Thymus (tissue), 11 donors: ENCODE measurements at regions not wholly inside any gene's neighbourhood (a gene's known extent, or its start where the extent isn't known, plus 50 kb on each side); places are given as distances from the start of the nearest gene placed in this dataset.

Source experiments
- DNase-seq, 9 donors: peaks; one replicate each; pipeline ENCODE4 v3.0.0-alpha.2; 2013; ENCODE audit warnings: low spot score in 9 of 9, low read depth in 6 of 9, missing footprints in 1 of 9
- H3K27ac ChIP-seq, 2 donors: one replicate each; pipeline ENCODE4 v1.5.1; 2013; ENCODE audit warnings: control low read depth in 1 of 2, low read depth in 1 of 2, low read length in 1 of 2, mild to moderate bottlenecking in 1 of 2, moderate library complexity in 1 of 2
- H3K27me3 ChIP-seq, 2 donors: one replicate each; pipeline ENCODE4 v1.5.1; 2013; ENCODE audit warnings: low read length in 1 of 2; ENCODE audit not compliant: control insufficient read depth in 2 of 2, insufficient read depth in 1 of 2
- H3K36me3 ChIP-seq, 2 donors: one replicate each; pipeline ENCODE4 v1.5.1; 2013; ENCODE audit warnings: low read length in 1 of 2, mild to moderate bottlenecking in 1 of 2, moderate library complexity in 1 of 2; ENCODE audit not compliant: control insufficient read depth in 2 of 2, insufficient read depth in 2 of 2
- H3K4me1 ChIP-seq, 2 donors: one replicate each; pipeline ENCODE4 v1.5.1; 2013; ENCODE audit warnings: low read length in 2 of 2; ENCODE audit not compliant: control insufficient read depth in 2 of 2, insufficient read depth in 2 of 2
- H3K4me3 ChIP-seq, 2 donors: one replicate each; pipeline ENCODE4 v1.5.1; 2013; ENCODE audit warnings: low read length in 2 of 2, control low read depth in 1 of 2, mild to moderate bottlenecking in 1 of 2
- H3K9me3 ChIP-seq, 2 donors: one replicate each; pipeline ENCODE4 v1.5.1; 2013; ENCODE audit warnings: low read length in 1 of 2, mild to moderate bottlenecking in 1 of 2; ENCODE audit not compliant: control insufficient read depth in 2 of 2, insufficient read depth in 1 of 2
- WGBS: extraction: QIAGEN DNeasy Blood & Tissue Kit; methylation state at CpG from one replicate; pipeline ENCODE4 v1.1.7; 2013; 5-methylcytosine and 5-hydroxymethylcytosine counted together
- donor health status: healthy.

- WGBS = 83% methylated on average over 2 of the region's 2 CpGs
- Histone ChIP-seq H3K36me3 (no peaks in the 10 kb centered on the region), H3K27me3 (no peaks in the 10 kb centered on the region), H3K27ac (peak overlapping the region in 1 of 2 donors; percentile 64), H3K9me3 (no peaks in the 10 kb centered on the region), H3K4me3 (no peak overlapping the region), H3K4me1 (peaks cover 4 to 14% of the 10 kb centered on the region in 2 donors)
- DNase-seq = no peak
These were observed 201.2 kb upstream of the UBL3 start for GRCh38 chr13:30051531-30052060.

DNA sequence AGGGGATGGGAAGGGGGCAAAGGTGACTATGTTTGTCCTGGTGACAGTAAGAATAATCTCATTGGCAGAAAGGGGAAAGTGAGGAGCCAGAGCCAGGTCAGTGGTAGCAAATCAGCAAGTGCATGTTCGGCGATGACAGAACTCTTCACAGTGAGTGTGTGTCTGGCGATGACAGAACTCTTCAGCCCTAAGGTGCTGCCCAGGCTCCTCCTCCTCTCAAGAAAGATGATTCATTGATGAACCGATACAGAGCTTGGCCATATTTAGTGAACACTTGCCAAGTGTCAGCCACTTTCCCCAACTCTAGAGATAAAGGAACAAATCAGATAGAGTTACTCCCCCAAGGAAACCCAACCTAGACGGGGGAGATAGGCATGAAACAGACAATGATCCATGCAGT lies 199.3 kb upstream of the UBL3 start:
- WGBS = 91% methylated on average over 5 of the region's 5 CpGs
- Histone ChIP-seq H3K4me3 (no peak overlapping the region), H3K4me1 (peaks cover 4 to 14% of the 10 kb centered on the region in 2 donors), H3K36me3 (no peaks in the 10 kb centered on the region), H3K27ac (no peak overlapping the region), H3K9me3 (no peaks in the 10 kb centered on the region), H3K27me3 (no peaks in the 10 kb centered on the region)
- no peak for DNase-seq

DNA sequence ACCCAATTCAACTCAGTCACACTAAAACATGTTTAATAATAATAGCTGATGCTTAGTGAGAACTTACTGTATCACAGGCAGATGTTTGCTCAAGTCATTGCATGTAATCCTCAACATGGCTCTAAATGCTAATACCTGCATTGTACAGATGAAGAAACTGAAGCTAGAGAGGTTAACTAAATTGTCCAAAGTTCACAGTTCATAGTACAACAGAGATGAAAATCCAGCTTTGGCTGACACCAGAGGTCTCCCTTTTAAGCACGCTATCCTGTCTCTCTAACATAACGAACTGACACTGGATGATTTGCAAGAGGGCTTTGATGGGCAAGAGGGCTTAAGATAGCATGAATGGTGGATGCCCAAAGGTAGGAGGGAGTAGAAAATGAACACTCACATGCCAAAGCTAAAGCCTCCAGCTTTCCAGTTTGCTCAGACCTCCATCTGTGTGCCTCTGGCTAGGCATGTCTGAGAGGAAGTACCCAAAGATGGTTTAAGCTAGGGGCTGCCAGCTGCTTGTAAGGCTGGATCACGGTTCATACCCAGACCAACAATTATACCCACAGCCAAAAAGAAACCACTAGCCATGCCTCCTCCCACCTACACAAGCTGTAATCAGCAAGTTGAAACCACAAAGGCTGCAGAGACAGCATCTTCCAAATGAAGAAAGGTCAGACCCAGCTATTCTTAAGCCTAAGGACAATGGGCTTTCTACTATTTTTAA lies 196.9 kb upstream of the UBL3 start:
- H3K9me3 ChIP-seq = no peaks in the 10 kb centered on the region
- WGBS = 58% methylated on average over 3 of the region's 3 CpGs
- no peaks in the 10 kb centered on the region for H3K27me3 ChIP-seq

GRCh38 chr13:30045916-30046704 lies 195.7 kb upstream of the UBL3 start:
- Histone ChIP-seq H3K4me1 (no peaks in the 10 kb centered on the region), H3K4me3 (no peak overlapping the region), H3K36me3 (no peaks in the 10 kb centered on the region), H3K9me3 (no peaks in the 10 kb centered on the region), H3K27ac (no peak overlapping the region), H3K27me3 (no peaks in the 10 kb centered on the region)
- WGBS = 96% methylated on average over 7 of the region's 7 CpGs
- no peak for DNase-seq

More for the DNA sequence above, 196.9 kb upstream of the UBL3 start:
- Histone ChIP-seq H3K4me1 (peaks cover 3 to 8% of the 10 kb centered on the region in 2 donors), H3K36me3 (no peaks in the 10 kb centered on the region), H3K4me3 (no peak overlapping the region), H3K27ac (no peak overlapping the region)
- DNase-seq = peak in 2 of 9 donors; percentile 8 to 18

- DNase-seq = no peak
- Histone ChIP-seq H3K4me1 (no peaks in the 10 kb centered on the region), H3K36me3 (no peaks in the 10 kb centered on the region), H3K27me3 (peaks cover 0 to under 1% of the 10 kb centered on the region in 2 donors), H3K9me3 (no peaks in the 10 kb centered on the region), H3K27ac (no peak overlapping the region), H3K4me3 (no peak overlapping the region)
- WGBS = 94% methylated on average over 1 of the region's 1 CpG
These were observed 194.5 kb upstream of the UBL3 start for GRCh38 chr13:30044932-30045331.

GRCh38 chr13:30043631-30043925 lies 193.2 kb upstream of the UBL3 start:
- H3K4me1 ChIP-seq = no peaks in the 10 kb centered on the region
- peaks cover 0 to 10% of the 10 kb centered on the region in 2 donors for H3K27me3 ChIP-seq
- no peaks in the 10 kb centered on the region for H3K9me3 ChIP-seq
- no peak overlapping the region for H3K4me3 ChIP-seq
- no peaks in the 10 kb centered on the region for H3K36me3 ChIP-seq
- no peak overlapping the region for H3K27ac ChIP-seq
- no peak for DNase-seq

DNA sequence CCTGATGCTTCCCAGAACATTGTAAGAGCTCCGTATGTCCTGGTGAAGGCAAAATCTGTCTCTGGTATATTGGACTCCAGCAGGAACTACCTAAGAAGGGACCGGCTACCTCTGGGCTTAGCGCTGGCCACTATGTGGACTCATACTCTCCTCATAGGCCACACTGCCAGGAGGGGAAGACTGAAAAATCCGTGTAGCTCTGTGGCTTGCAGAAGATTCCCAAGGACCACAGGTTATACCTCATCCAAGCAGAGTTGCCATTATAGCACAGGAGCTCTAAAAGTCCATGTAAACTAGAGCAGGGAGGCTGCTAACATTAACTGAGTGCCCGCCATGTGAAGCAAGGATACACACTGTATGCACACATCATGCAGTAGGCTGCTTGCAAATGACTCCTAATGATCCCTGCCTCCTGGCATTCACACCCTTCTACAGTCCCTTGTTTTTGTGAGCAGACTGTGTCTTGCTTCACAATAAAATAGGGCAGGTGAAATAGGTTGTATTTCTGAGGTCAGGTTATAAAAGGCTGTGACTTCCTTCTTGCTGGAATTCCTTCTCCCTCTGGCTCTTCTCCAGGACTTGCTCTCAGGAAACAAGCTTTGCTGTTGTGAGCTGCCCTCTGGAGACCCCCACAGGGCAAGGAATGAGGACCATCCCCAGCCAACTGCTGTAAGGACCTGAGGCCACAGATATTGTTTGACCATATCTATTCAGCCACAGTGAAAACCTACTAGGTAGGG lies 192.6 kb upstream of the UBL3 start:
- 98% methylated on average over 5 of the region's 5 CpGs for WGBS
- Histone ChIP-seq H3K4me1 (no peaks in the 10 kb centered on the region), H3K9me3 (no peaks in the 10 kb centered on the region), H3K27me3 (peaks cover 0 to 14% of the 10 kb centered on the region in 2 donors), H3K36me3 (no peaks in the 10 kb centered on the region), H3K4me3 (no peak overlapping the region), H3K27ac (no peak overlapping the region)
- DNase-seq = no peak

- Histone ChIP-seq H3K36me3 (no peaks in the 10 kb centered on the region), H3K4me1 (no peaks in the 10 kb centered on the region), H3K27me3 (peaks cover 0 to 16% of the 10 kb centered on the region in 2 donors), H3K4me3 (no peak overlapping the region), H3K9me3 (no peaks in the 10 kb centered on the region), H3K27ac (no peak overlapping the region)
- DNase-seq = no peak
- WGBS = 78% methylated on average over 3 of the region's 3 CpGs
These were observed 191.9 kb upstream of the UBL3 start for GRCh38 chr13:30042272-30042671.

GRCh38 chr13:30039511-30039911 lies 189.1 kb upstream of the UBL3 start:
- Histone ChIP-seq H3K9me3 (no peaks in the 10 kb centered on the region), H3K36me3 (no peaks in the 10 kb centered on the region), H3K4me1 (no peaks in the 10 kb centered on the region), H3K27ac (no peak overlapping the region), H3K27me3 (peaks cover 0 to 20% of the 10 kb centered on the region in 2 donors), H3K4me3 (no peak overlapping the region)
- WGBS = 71% methylated on average over 3 of the region's 3 CpGs
- no peak for DNase-seq
